HG03045 (cell line): ENCODE measurements at regions not wholly inside any gene's neighbourhood (a gene's known extent, or its start where the extent isn't known, plus 50 kb on each side); places are given as distances from the start of the nearest gene placed in this dataset.

Experiments
- ATAC-seq: cut with Tn5 transposase; IDR thresholded peaks from one replicate; pipeline ENCODE4 v1.9.1; 2021; ENCODE audit warnings: mild to moderate bottlenecking, moderate library complexity; ENCODE audit not compliant: unreplicated experiment

GRCh38 chr5:166992874-166993722 is 1298.3 kb upstream of the WWC1 start:
- no peak for ATAC-seq

GRCh38 chr5:166994226-166994625 is 1297.2 kb upstream of the WWC1 start:
- ATAC-seq: no peak

GRCh38 chr5:167001246-167001645 is 1290.2 kb upstream of the WWC1 start:
- no peak for ATAC-seq

DNA sequence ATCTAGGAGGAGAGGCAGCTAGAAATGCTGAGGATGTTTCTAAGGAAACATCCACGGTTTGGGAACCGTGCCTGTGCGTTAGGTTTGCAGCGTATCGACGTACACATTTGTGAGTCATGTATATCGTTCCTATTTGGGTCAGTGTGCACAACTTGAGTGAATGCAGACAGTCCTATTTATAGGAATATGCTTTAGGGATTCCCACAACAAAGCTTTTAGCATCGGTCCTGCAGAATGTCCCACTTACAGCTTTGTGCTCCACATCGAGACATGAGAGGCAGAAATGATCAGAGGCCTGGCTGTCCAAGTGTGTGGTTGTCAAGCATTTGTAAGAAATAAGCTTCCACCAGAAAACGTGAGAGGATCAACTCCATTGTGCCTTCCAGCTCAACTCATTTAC is 1282.7 kb upstream of the WWC1 start:
- no peak for ATAC-seq

- no peak for ATAC-seq
Measured at GRCh38 chr5:167011196-167011595, 1280.2 kb upstream of the WWC1 start.

DNA sequence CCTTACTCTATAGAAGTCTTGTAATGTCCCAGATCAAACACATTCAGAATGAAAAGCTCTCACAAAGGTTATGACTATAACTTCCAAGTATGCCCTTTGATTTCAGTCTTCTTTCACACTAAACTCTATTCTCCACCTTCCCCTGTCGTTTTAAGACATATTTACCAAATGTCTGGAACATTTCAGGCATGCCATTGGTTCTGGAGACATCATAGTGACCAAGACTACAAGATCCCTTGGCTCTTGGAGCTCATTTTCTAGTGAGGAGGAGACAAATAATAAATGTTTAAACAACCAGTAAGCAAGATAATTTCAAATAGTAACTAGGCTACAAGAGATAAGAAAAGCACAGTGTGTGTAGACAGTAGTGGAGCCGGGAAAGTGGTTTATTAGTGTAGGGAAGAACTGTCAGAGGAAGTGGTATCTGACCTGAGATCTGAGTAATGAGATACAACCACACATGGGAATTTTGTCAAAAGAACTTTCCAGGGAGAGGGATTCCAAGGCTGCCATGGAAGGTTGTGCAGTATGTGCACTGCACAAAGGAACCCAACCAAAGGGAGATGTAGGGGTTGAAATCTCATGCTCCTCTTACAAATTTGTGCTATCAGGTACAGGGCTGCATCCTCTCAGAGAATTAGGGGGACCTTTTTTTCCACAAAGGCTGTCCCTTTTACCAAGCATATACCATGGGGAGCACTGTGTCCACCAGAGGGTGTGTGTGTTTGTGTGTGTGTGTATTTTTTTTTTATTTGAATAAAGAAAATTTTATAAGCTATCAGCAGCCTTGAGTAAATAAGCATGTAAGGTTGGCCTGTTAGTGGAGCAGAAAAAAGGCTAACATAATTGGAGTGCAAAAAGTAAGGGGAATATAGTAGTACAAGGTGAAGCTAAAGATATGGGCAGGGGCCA is 1279.1 kb upstream of the WWC1 start:
- no peak for ATAC-seq

- ATAC-seq: no peak
Measured at GRCh38 chr5:167014401-167015056, 1276.9 kb upstream of the WWC1 start.

GRCh38 chr5:167020418-167020817 is 1271.0 kb upstream of the WWC1 start:
- no peak for ATAC-seq

DNA sequence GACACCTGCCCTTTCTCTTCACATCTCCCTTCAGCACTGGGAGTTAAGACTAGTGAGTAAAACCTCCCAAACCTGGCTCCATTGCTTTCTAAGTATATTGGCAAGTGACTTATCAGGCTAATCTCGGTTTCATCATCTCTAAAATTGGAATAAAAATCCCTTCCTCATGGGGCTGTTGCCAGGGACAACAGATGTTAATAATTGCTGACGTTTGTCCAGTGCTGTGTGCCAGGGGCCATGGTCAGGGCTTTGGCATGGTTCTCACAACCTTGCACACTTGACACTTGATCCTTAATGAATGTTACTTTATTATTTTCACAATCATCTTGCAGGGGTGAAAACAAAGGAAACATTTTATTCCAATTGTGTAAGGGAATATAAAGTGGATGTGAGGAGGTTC is 1262.0 kb upstream of the WWC1 start:
- ATAC-seq: no peak

DNA sequence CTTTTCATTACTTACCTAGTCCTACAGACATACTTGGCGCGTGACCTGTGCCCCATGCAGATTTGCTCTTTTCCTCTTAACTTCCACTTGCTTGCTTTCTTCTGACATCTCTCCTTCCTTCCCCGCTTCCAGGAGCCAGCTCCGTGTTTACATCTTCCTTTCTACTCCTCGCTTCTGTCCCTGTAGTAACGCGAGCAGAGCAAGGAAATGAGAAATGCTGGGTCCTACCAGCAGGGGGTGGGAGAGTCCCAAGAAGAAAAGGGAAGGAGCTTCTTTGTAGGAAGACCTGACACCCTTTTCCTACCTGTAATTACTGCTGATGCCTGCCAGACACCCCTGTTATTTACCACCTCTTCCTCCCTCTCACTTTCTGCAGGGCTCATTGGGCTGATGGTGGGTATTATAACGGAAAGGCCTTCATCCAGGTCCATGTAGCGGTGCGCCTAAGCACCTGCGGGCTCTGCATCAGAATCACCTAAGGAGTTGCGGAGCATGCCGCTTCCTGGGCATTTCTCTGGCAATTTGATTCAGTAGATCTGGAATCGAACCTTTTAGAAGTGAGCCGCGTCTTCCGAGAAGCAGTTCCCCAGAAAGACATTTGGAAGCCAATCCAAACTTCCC is 1260.8 kb upstream of the WWC1 start:
- ATAC-seq: no peak

- ATAC-seq: no peak
Measured at GRCh38 chr5:167036585-167036984, 1254.9 kb upstream of the WWC1 start.

- ATAC-seq: no peak
Measured at GRCh38 chr5:167049043-167049663, 1242.3 kb upstream of the WWC1 start.

- no peak for ATAC-seq
Measured at GRCh38 chr5:167049771-167050567, 1241.5 kb upstream of the WWC1 start.

GRCh38 chr5:167050568-167051401 is 1240.7 kb upstream of the WWC1 start:
- no peak for ATAC-seq

DNA sequence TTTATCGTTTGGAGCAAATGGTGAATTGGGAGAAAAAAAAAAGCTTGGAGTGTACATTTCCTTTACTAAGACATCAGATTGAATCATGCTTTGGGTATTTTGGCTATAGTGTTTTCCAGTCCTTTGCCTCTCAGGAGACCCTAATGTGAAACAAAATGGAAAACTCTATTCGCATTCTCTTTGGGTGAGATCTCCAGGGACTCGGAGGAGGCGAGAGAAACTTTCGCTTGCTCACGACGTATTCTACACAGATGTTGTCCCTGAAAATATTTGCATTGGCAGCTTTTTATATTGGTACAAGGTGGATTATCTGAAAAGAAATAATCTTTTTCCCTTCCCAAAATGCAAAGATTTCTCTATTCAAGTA is 1240.1 kb upstream of the WWC1 start:
- no peak for ATAC-seq

GRCh38 chr5:167052791-167053190 is 1238.7 kb upstream of the WWC1 start:
- ATAC-seq: no peak

DNA sequence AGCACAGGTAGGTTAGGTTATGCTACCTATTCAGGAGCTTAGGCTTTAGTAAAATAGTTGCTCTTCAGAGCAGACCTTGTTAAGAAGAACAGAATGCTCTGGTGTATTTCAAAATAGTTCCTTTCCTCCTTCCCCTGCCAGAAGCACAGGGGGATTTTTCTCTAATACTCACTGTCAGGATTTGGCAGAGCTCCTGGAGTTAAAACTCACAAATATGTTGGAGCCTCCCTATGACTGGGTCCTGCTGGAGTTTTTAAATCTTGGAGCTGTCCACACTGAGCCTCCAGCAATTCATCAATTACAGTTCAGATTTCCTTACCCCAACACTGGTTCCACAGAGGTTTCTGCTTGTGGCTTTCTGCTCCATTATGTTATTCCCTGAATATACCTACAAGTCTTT is 1233.8 kb upstream of the WWC1 start:
- no peak for ATAC-seq

GRCh38 chr5:167061695-167062094 is 1229.8 kb upstream of the WWC1 start:
- no peak for ATAC-seq

DNA sequence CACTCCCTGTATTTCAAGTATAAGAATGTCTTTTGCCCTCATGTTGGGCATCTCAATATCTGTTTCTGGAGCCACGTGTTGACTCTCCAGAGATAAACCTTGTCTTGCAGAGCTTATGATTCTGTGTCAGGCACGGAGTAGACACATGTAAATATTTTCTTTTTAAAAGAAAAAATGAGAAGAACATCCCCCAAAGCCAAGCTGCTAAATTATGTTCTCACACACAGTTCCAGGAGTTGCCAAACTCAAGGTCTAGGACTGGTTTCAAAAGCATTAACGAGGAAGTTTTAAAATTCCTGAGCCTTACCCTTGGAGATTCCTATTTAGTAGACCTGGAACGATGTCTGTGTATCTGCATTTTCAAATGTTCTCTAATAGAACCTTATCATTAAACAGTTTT is 1228.3 kb upstream of the WWC1 start:
- no peak for ATAC-seq
